Liver (tissue), 8 donors: ENCODE measurements at regions not wholly inside any gene's neighbourhood (a gene's known extent, or its start where the extent isn't known, plus 50 kb on each side); places are given as distances from the start of the nearest gene placed in this dataset.

ENCODE experiments used
- DNase-seq: peaks from one replicate; pipeline ENCODE4 v3.0.0-alpha.2; 2017; ENCODE audit warnings: low spot score
- H3K27ac ChIP-seq, 2 donors: one replicate each; pipeline ENCODE4 v1.7.0; 2013; ENCODE audit warnings: inconsistent platforms in 2 of 2, low read length in 2 of 2, control low read depth in 1 of 2, low read depth in 1 of 2, mild to moderate bottlenecking in 1 of 2
- H3K27me3 ChIP-seq, 4 donors: one replicate each; pipeline versions ENCODE4 v1.6.1 to v1.7.0; 2013; ENCODE audit warnings: low read length in 3 of 4, inconsistent platforms in 1 of 4, mild to moderate bottlenecking in 1 of 4, moderate library complexity in 1 of 4; ENCODE audit not compliant: control insufficient read depth in 4 of 4, insufficient read depth in 4 of 4
- H3K36me3 ChIP-seq, 4 donors: one replicate each; pipeline versions ENCODE4 v1.6.1 to v1.7.0; 2013; ENCODE audit warnings: low read length in 3 of 4, mild to moderate bottlenecking in 3 of 4, low read depth in 1 of 4, moderate library complexity in 1 of 4; ENCODE audit not compliant: control insufficient read depth in 4 of 4, insufficient read depth in 3 of 4
- H3K4me1 ChIP-seq, 4 donors: one replicate each; pipeline versions ENCODE4 v1.6.1 to v1.7.0; 2013; ENCODE audit warnings: low read length in 3 of 4, mild to moderate bottlenecking in 3 of 4, moderate library complexity in 1 of 4; ENCODE audit not compliant: control insufficient read depth in 4 of 4, insufficient read depth in 4 of 4
- H3K4me3 ChIP-seq, 3 donors: one replicate each; pipeline versions ENCODE4 v1.6.1 to v1.7.0; 2013; ENCODE audit warnings: low read length in 3 of 3, control low read depth in 1 of 3, low read depth in 1 of 3, mild to moderate bottlenecking in 1 of 3
- H3K9ac ChIP-seq, 2 donors: one replicate each; pipeline ENCODE4 v1.7.0; 2013; ENCODE audit warnings: low read length in 2 of 2, mild to moderate bottlenecking in 2 of 2, moderate library complexity in 2 of 2, control low read depth in 1 of 2, low read depth in 1 of 2
- H3K9me3 ChIP-seq, 4 donors: one replicate each; pipeline versions ENCODE4 v1.6.1 to v1.7.0; 2013; ENCODE audit warnings: low read length in 3 of 4; ENCODE audit not compliant: control insufficient read depth in 4 of 4
- ATF3 ChIP-seq: IDR thresholded peaks from 2 replicates; pipeline ENCODE4 v1.6.1; 2016; ENCODE audit warnings: antibody characterized with exemption
- CTCF ChIP-seq: fragments of 150-350 bp; IDR thresholded peaks from 2 replicates; pipeline ENCODE4 v1.5.1; 2017; ENCODE audit warnings: improper control_type of control experiment, low read depth, low read length; ENCODE audit not compliant: missing input control
- EGR1 ChIP-seq, 2 donors: IDR thresholded peaks; 2 replicates each; pipeline ENCODE4 v1.6.1; 2016 to 2018; ENCODE audit warnings: antibody characterized with exemption in 2 of 2, low read depth in 2 of 2
- FOXA1 ChIP-seq: IDR thresholded peaks from 2 replicates; pipeline ENCODE4 v1.6.1; 2016; ENCODE audit warnings: antibody characterized with exemption
- FOXA2 ChIP-seq: IDR thresholded peaks from 2 replicates; pipeline ENCODE4 v1.6.1; 2016; ENCODE audit warnings: antibody characterized with exemption
- GABPA ChIP-seq, 2 donors: IDR thresholded peaks in 1 of 2; conservative IDR thresholded peaks in 1 of 2; 2 replicates each; pipeline ENCODE4 v1.6.1; 2016; ENCODE audit warnings: antibody characterized with exemption in 2 of 2, mild to moderate bottlenecking in 1 of 2, moderate library complexity in 1 of 2
- HNF4A ChIP-seq, 2 donors: conservative IDR thresholded peaks; 2 replicates each; pipeline ENCODE4 v1.6.1; 2016; ENCODE audit warnings: antibody characterized with exemption in 2 of 2, mild to moderate bottlenecking in 2 of 2
- HNF4G ChIP-seq: IDR thresholded peaks from 2 replicates; pipeline ENCODE4 v1.6.1; 2016; ENCODE audit warnings: antibody characterized with exemption
- JUND ChIP-seq, 2 donors: IDR thresholded peaks; 2 replicates each; pipeline ENCODE4 v1.6.1; 2016; ENCODE audit warnings: antibody characterized with exemption in 2 of 2
- NR2F2 ChIP-seq: IDR thresholded peaks from 2 replicates; pipeline ENCODE4 v1.6.1; 2016; ENCODE audit warnings: antibody characterized with exemption
- RAD21 ChIP-seq, 2 donors: IDR thresholded peaks; 2 replicates each; pipeline ENCODE4 v1.6.1; 2016; ENCODE audit warnings: antibody characterized with exemption in 2 of 2, mild to moderate bottlenecking in 2 of 2
- RXRA ChIP-seq, 2 donors: IDR thresholded peaks; 2 replicates each; pipeline ENCODE4 v1.6.1; 2017 to 2018; ENCODE audit warnings: antibody characterized with exemption in 2 of 2, mild to moderate bottlenecking in 1 of 2
- SP1 ChIP-seq: IDR thresholded peaks from 2 replicates; pipeline ENCODE4 v1.6.1; 2018; ENCODE audit warnings: antibody characterized with exemption, mild to moderate bottlenecking
- TAF1 ChIP-seq: conservative IDR thresholded peaks from 2 replicates; pipeline ENCODE4 v1.6.1; 2016; ENCODE audit warnings: antibody characterized with exemption, mild to moderate bottlenecking
- YY1 ChIP-seq: IDR thresholded peaks from 2 replicates; pipeline ENCODE4 v1.6.1; 2016; ENCODE audit warnings: antibody characterized with exemption, mild to moderate bottlenecking
- WGBS: extraction: QIAGEN DNeasy Blood & Tissue Kit; methylation state at CpG from one replicate; pipeline ENCODE4 v1.1.7; 2013; 5-methylcytosine and 5-hydroxymethylcytosine counted together
- TF ChIP-seq, protein P1 (sequence below): IDR thresholded peaks from 2 replicates; pipeline ENCODE4 v1.6.1; 2016; ENCODE audit warnings: antibody characterized with exemption, mild to moderate bottlenecking
- TF ChIP-seq, protein P2 (sequence below): IDR thresholded peaks from 2 replicates; pipeline ENCODE4 v1.6.1; 2016; ENCODE audit warnings: antibody characterized with exemption
- TF ChIP-seq, protein P3 (sequence below): IDR thresholded peaks from 2 replicates; pipeline ENCODE4 v1.6.1; 2016; ENCODE audit warnings: antibody characterized with exemption
- donor health status: healthy.
- donor health status: healthy.
- donor health status: healthy.
- donor health status: healthy.
- donor health status: healthy.

DNA sequence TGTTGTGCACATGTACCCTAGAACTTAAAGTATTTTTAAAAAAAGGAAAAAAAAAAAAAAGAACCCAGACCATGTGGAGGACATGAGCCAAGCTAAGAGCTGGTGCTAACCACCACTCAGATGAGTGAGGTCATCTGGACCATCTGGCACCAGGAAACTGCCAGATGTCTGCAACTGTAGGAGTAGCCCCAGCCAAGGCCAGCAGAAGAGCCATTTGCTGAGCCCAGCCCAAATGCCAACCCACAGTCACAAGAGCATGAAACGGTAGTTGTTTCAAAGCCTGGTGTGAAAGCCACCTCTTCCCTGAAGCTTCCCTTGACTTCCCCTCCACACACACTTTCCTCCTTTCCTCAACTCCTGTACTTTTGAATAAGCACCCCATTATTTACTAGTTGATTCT lies 69.2 kb upstream of the FCN1 start:
- H3K4me3 ChIP-seq: no peak overlapping the region
- H3K9me3 ChIP-seq: peaks cover 0 to 2% (median 0%) of the 10 kb centered on the region in 4 donors
- no peak overlapping the region for H3K9ac ChIP-seq
- 83% methylated on average over 1 of the region's 1 CpG for WGBS
- H3K36me3 ChIP-seq: no peaks in the 10 kb centered on the region
- TF ChIP-seq FOXA2 (no peak), CTCF (no peak), JUND (IDR thresholded peaks at IDR 0.05) (no peak), GABPA (IDR thresholded peaks at IDR 0.05 in 1 of 2, conservative IDR thresholded peaks at IDR 0.05 in 1 of 2) (no peak), HNF4G (no peak), ATF3 (no peak), RXRA (IDR thresholded peaks at IDR 0.05) (no peak), HNF4A (conservative IDR thresholded peaks at IDR 0.05) (no peak), YY1 (no peak), SP1 (no peak), TAF1 (no peak), EGR1 (IDR thresholded peaks at IDR 0.05; ENCODE audit: low read depth in 2 of 2) (no peak), NR2F2 (no peak), RAD21 (IDR thresholded peaks at IDR 0.05) (no peak)
- TF ChIP-seq, protein P1, sequence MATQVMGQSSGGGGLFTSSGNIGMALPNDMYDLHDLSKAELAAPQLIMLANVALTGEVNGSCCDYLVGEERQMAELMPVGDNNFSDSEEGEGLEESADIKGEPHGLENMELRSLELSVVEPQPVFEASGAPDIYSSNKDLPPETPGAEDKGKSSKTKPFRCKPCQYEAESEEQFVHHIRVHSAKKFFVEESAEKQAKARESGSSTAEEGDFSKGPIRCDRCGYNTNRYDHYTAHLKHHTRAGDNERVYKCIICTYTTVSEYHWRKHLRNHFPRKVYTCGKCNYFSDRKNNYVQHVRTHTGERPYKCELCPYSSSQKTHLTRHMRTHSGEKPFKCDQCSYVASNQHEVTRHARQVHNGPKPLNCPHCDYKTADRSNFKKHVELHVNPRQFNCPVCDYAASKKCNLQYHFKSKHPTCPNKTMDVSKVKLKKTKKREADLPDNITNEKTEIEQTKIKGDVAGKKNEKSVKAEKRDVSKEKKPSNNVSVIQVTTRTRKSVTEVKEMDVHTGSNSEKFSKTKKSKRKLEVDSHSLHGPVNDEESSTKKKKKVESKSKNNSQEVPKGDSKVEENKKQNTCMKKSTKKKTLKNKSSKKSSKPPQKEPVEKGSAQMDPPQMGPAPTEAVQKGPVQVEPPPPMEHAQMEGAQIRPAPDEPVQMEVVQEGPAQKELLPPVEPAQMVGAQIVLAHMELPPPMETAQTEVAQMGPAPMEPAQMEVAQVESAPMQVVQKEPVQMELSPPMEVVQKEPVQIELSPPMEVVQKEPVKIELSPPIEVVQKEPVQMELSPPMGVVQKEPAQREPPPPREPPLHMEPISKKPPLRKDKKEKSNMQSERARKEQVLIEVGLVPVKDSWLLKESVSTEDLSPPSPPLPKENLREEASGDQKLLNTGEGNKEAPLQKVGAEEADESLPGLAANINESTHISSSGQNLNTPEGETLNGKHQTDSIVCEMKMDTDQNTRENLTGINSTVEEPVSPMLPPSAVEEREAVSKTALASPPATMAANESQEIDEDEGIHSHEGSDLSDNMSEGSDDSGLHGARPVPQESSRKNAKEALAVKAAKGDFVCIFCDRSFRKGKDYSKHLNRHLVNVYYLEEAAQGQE: no peak
- TF ChIP-seq, protein P2, sequence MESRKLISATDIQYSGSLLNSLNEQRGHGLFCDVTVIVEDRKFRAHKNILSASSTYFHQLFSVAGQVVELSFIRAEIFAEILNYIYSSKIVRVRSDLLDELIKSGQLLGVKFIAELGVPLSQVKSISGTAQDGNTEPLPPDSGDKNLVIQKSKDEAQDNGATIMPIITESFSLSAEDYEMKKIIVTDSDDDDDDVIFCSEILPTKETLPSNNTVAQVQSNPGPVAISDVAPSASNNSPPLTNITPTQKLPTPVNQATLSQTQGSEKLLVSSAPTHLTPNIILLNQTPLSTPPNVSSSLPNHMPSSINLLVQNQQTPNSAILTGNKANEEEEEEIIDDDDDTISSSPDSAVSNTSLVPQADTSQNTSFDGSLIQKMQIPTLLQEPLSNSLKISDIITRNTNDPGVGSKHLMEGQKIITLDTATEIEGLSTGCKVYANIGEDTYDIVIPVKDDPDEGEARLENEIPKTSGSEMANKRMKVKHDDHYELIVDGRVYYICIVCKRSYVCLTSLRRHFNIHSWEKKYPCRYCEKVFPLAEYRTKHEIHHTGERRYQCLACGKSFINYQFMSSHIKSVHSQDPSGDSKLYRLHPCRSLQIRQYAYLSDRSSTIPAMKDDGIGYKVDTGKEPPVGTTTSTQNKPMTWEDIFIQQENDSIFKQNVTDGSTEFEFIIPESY: no peak
- H3K27me3 ChIP-seq: peaks cover 0 to 3% (median 0%) of the 10 kb centered on the region in 4 donors
- H3K4me1 ChIP-seq: no peaks in the 10 kb centered on the region
- DNase-seq: no peak
- H3K27ac ChIP-seq: no peak overlapping the region

GRCh38 chr9:134987376-134987775 lies 69.7 kb upstream of the FCN1 start:
- no peaks in the 10 kb centered on the region for H3K4me1 ChIP-seq
- TF ChIP-seq FOXA1 (no peak), HNF4A (conservative IDR thresholded peaks at IDR 0.05) (no peak), FOXA2 (no peak), NR2F2 (no peak), CTCF (no peak), HNF4G (no peak)
- TF ChIP-seq, protein P3, sequence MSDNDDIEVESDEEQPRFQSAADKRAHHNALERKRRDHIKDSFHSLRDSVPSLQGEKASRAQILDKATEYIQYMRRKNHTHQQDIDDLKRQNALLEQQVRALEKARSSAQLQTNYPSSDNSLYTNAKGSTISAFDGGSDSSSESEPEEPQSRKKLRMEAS: no peak
- no peak overlapping the region for H3K27ac ChIP-seq
- H3K4me3 ChIP-seq: no peak overlapping the region
- H3K27me3 ChIP-seq: peaks cover 0 to 2% (median 0%) of the 10 kb centered on the region in 4 donors
- H3K36me3 ChIP-seq: no peaks in the 10 kb centered on the region
- DNase-seq: no peak
- WGBS: 81% methylated on average over 6 of the region's 6 CpGs
- H3K9ac ChIP-seq: no peak overlapping the region
- peaks cover 0 to 2% (median 0%) of the 10 kb centered on the region in 4 donors for H3K9me3 ChIP-seq
